ENCODE measurements at regions not wholly inside any gene's neighbourhood (a gene's known extent, or its start where the extent isn't known, plus 50 kb on each side); places are given as distances from the start of the nearest gene placed in this dataset.

GRCh38 chr4:136194962-136195361, 1337.3 kb downstream of the PCDH18 start:
- DNase-seq: no peak

- DNase-seq: no peak
Observed at GRCh38 chr4:136186650-136187049, 1345.6 kb downstream of the PCDH18 start.

- no peak for DNase-seq
Observed at GRCh38 chr4:136183513-136183912, 1348.8 kb downstream of the PCDH18 start.

- no peak for DNase-seq
Observed at GRCh38 chr4:136156947-136157346, 1375.3 kb downstream of the PCDH18 start.

GRCh38 chr4:136150046-136150445, 1382.2 kb downstream of the PCDH18 start:
- no peak for DNase-seq

- DNase-seq: no peak
Observed at GRCh38 chr4:136136601-136137000, 1395.7 kb downstream of the PCDH18 start.

GRCh38 chr4:136124251-136124745, 1408.0 kb downstream of the PCDH18 start:
- no peak for DNase-seq

GRCh38 chr4:136121426-136121825, 1410.9 kb downstream of the PCDH18 start:
- peak; percentile 78 for DNase-seq

- DNase-seq: no peak
Observed at GRCh38 chr4:136113921-136114320, 1418.4 kb downstream of the PCDH18 start.

GRCh38 chr4:136112116-136112515, 1420.2 kb downstream of the PCDH18 start:
- no peak for DNase-seq

- DNase-seq: no peak
Observed at GRCh38 chr4:136106753-136107152, 1425.5 kb downstream of the PCDH18 start.

GRCh38 chr4:136103616-136104015, 1428.7 kb downstream of the PCDH18 start:
- no peak for DNase-seq

GRCh38 chr4:136097676-136098075, 1434.6 kb downstream of the PCDH18 start:
- no peak for DNase-seq

GRCh38 chr4:136088211-136088867, 1444.0 kb downstream of the PCDH18 start:
- no peak for DNase-seq

- DNase-seq: no peak
Observed at GRCh38 chr4:136078976-136079375, 1453.3 kb downstream of the PCDH18 start.

- no peak for DNase-seq
Observed at GRCh38 chr4:136056748-136057147, 1475.5 kb downstream of the PCDH18 start.

GRCh38 chr4:136055360-136055759, 1476.9 kb downstream of the PCDH18 start:
- DNase-seq: no peak

GRCh38 chr4:136036744-136037143, 1495.5 kb downstream of the PCDH18 start:
- no peak for DNase-seq

GRCh38 chr4:136032391-136032790, 1499.9 kb downstream of the PCDH18 start:
- no peak for DNase-seq

GRCh38 chr4:136025540-136025939, 1506.8 kb downstream of the PCDH18 start:
- no peak for DNase-seq

GRCh38 chr4:136017556-136017955, 1514.7 kb downstream of the PCDH18 start:
- no peak for DNase-seq

GRCh38 chr4:136012220-136012619, 1520.1 kb downstream of the PCDH18 start:
- no peak for DNase-seq

- no peak for DNase-seq
Observed at GRCh38 chr4:136009258-136009832, 1522.9 kb downstream of the PCDH18 start.

GRCh38 chr4:136007991-136008390, 1524.3 kb downstream of the PCDH18 start:
- no peak for DNase-seq

- DNase-seq: no peak
Observed at GRCh38 chr4:136002316-136002715, 1530.0 kb downstream of the PCDH18 start.
